DMS 273 (cell line): ENCODE measurements at regions not wholly inside any gene's neighbourhood (a gene's known extent, or its start where the extent isn't known, plus 50 kb on each side); places are given as distances from the start of the nearest gene placed in this dataset.
"Not testable (repeated sequence)": the region's sequence is repeated elsewhere in the genome, so short reads cannot be mapped to it uniquely, and the experiment has no call there.

ENCODE experiments used
- DNase-seq: peaks from one replicate; lab custom pipeline; 2025; ENCODE audit not compliant: unreplicated experiment; lab: John Stamatoyannopoulos, UW

DNA sequence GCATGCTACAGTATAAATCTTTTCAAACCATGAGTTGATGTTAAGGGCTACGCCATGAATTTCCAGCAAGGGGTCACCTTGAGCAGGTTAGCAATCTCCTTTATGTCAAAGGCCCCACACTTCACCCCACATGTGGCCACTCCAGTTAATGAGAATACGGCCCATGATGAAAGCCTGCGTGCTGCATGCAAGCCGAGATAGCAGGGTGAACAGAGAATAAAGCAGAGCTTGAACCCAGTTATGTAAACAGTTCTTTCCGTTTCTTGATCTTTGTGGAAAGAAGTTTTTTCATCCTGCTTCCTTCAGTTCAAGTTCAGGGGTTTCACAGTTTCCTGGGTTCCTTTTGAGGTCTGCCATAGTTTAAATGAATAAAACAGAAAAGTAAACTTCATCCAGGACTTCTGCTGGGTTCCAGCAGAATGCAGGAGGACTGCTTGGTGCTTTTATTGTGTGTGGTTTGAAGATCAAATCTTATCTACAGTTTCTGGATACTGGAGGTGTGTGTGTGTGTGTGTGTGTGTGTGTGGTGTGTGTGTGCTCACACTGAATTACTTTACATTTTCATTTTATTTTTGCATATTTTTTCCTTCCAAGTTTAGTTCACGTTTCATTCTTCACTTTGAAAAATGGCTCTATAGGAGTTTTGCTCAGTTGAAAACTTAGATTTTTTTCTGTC is 87.1 kb downstream of the HMHB1 start:
- no peak for DNase-seq

- DNase-seq: no peak
These were observed 97.0 kb downstream of the HMHB1 start for GRCh38 chr5:143908959-143909358.

DNA sequence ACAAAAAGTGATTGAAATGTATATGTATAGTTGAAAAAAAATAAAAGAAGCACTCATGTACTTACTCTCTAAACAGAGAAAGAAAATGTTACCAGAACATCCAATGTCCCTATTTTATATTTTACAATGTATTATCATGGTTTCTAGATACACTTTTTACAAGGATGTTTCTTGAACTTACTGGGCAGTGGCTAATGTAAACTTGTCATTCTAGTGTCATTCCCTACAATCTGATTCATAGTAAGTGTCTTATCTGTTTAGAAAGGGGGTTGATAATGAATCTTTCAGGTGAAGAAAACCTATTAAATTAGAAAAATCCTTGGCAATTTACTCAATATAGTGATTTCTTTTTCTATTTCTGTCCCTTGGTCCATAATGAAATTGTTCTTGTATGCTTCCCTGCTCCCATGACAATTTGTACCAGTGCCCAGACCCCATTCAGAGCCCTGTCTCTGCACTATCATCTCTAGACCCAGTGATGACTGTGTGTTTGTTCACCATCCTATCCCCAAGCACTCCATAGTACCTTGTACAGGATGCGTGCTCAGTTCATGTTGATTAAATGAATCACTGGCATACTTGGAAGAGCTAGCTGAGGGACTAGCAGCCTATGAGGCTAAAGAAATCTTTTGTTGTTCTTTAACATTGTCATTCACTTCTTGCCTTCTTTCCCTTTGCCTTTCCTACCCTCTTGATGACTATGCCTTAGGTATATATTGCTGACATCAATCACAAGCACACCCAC is 101.2 kb downstream of the HMHB1 start:
- DNase-seq: no peak

DNA sequence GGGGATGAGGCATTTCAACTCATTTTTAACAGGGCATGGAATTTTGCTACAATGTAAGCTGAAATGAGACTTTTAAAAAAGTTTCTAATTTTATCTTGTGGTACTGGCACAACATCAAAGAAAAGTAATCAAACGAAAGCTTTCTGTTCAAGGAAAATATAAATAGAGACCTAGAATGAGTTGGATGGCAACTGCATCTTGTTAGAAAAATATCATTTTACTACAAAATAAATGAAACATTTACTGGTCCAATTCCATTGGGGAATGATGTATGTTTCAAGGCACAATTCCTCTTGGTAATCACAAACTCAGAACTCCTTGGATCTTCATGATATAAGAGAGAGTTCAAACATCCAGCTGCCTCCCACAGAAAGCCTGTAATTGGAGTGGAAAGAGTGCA is 102.8 kb downstream of the HMHB1 start:
- DNase-seq: no peak

GRCh38 chr5:143916451-143916850 is 104.5 kb downstream of the HMHB1 start:
- DNase-seq: no peak

DNA sequence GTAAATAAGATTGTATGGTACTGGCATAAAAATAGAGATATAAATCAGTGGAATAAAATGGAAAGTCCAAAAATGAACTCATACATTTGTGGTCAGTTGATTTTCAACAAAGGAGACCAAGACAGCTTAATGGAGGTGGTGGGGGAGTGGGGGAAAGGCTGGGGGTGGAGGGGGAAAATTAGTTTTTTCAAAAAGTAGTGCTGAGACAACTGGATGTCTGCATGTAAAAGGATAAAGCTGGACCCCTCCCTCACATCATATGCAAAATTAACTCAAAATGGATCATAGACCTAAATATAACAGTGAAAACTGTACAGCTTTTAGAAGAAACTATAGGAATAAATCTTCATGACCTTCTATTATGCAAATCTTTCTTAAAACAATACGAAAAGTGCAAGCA is 107.0 kb downstream of the HMHB1 start:
- no peak for DNase-seq

- DNase-seq: no peak
These were observed 108.8 kb downstream of the HMHB1 start for GRCh38 chr5:143920772-143921171.

GRCh38 chr5:143921525-143922311 is 109.8 kb downstream of the HMHB1 start:
- DNase-seq: no peak

- no peak for DNase-seq
These were observed 110.8 kb downstream of the HMHB1 start for GRCh38 chr5:143922718-143923117.

- DNase-seq: no peak
These were observed 111.8 kb downstream of the HMHB1 start for GRCh38 chr5:143923634-143924266.

DNA sequence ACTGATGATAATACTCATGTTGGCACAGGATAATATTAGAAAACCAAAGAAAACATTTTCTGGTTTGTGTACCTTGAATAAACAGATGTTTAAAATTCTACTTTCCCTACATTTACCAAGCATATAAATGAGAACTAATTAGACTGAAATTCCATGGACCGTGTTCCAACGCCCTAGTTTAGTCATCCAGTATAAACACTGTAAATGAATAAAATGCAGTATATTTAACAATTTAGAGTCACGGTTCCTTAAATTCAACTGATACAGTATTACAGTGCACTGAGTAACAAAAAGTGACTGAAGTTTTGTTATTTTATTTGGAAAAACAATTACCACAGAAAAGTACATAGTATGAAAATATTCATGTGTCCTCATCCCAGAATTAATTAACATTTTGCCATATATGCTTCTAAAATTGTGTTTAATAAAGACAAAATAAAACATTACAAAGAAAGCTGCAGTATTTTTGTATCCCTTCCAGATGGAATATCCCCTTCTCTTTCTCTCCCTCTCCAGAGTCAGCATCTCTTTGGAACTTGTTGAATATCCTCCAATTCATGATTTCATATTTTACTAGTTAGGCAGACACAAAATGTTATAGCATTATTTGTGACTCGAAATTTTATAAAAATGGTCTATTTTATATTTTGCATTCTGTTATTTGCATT is 112.5 kb downstream of the HMHB1 start:
- no peak for DNase-seq

GRCh38 chr5:143924979-143925325 is 113.0 kb downstream of the HMHB1 start:
- DNase-seq: not testable (repeated sequence)

DNA sequence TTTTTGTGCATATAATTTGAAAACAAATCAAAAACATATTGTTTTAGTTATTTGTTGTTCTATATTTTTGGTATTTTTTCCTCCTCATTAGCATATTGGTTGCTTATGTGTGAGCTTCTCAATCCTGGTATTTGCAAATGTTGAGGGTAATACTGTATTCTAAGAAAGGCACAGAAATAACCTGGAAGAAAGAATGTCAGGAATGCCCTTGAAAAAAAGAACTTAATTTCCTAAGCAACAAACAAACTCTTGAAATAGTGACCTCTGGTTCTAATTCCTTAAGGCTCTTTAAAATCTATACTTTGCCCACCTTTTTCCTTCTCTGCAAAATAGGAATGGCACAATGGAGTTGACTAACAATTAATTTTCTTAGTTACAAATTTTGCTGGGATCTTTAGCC is 117.5 kb downstream of the HMHB1 start:
- no peak for DNase-seq

DNA sequence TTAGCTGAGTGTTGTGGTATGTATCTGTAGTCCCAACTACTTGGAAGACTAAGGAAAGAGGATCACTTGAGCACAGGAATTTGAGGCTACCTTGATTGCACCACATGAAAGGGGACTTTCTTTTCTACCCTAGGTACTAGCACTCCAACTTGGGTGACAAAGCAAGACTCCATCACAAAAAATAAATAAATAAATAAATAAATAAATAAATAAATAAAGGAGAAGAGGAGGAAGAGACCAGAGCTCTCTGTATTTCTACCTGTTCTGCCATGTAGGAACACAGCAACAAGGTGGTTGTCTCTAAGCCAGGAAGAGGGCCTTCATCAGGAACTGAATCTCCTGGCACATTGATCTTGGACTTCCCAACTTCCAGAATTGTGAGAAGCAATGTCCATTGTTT is 118.6 kb downstream of the HMHB1 start:
- DNase-seq: no peak

GRCh38 chr5:143931476-143931875 is 119.5 kb downstream of the HMHB1 start:
- DNase-seq: peak; percentile 84

DNA sequence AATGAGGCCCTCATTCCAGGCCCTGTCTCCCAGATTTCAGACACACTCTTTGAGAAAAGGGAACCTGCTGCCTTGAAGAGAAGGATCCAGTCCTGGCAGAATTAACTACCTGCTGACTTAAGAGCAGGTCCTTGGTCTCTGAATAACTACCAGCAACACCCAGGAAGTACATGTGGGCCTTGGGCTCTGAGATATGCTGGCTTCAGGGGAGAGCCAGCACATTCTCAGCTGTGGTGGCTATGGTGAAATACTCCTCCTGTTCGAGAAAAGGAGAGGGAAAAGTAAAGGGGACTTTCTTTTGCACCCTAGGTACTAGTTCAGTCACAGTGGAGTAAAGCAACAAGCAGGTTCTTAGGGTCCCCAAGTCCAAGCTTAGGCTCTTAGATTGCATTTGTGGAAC is 120.0 kb downstream of the HMHB1 start:
- DNase-seq: no peak

- no peak for DNase-seq
These were observed 120.6 kb downstream of the HMHB1 start for GRCh38 chr5:143932584-143932983.

GRCh38 chr5:143933451-143933850 is 121.5 kb downstream of the HMHB1 start:
- no peak for DNase-seq

- no peak for DNase-seq
These were observed 122.9 kb downstream of the HMHB1 start for GRCh38 chr5:143934821-143935220.

- peak; percentile 27 for DNase-seq
These were observed 126.3 kb downstream of the HMHB1 start for GRCh38 chr5:143938230-143938629.

- no peak for DNase-seq
These were observed 134.9 kb downstream of the HMHB1 start for GRCh38 chr5:143946837-143947236.
